ENCODE measurements at regions not wholly inside any gene's neighbourhood (a gene's known extent, or its start where the extent isn't known, plus 50 kb on each side); places are given as distances from the start of the nearest gene placed in this dataset.

DNA sequence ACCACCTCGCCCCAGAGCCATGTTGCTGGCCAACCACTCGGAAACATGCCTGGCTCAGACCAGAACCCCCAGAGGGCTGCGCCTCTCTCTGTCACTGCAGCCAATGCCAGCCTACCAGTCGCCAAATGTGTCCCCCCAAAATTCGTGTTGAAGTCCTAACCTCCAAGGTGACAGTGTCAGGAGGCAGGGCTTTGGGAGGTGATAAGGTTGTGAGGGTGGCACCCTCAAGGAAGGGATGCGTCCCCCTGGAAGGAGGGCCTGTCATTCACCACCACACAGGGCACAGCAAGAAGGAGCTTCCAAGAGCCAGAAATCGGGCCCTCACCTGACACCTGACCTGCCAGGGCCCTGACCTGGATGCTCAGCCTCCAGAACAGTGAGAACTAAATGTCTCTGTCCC lies 291.9 kb upstream of the SALL3 start:
- no peaks in the 10 kb centered on the region for H3K27me3 ChIP-seq (ENCODE audit: control insufficient read depth, low read length)

DNA sequence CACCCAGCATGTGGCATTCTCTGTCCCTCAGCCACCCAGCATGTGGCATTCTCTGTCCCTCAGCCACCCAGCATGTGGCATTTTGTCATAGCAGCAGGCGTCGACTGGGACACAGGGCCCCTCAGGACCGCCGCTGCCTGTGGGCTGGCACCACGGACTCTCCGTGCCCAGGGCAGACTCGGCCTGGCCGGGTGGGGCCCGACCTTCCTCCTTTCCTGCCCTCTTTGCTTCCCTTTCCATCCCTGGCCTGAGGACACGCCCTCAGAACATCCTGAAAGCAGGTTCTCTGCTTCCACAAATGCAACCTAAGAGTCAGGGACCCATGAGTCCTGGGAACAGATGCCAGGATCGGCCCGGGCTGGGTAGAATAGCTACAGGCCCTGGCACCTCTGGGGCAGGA lies 291.4 kb upstream of the SALL3 start:
- Histone ChIP-seq H3K9me2 (replicated peaks; ENCODE audit: control insufficient read depth, low read length) (no peaks in the 10 kb centered on the region), H3K27ac (ENCODE audit: low read depth, low read length) (no peak overlapping the region), H4K20me1 (ENCODE audit: control insufficient read depth, insufficient read depth, low read depth, low read length) (no peaks in the 10 kb centered on the region), H3K4me1 (ENCODE audit: control insufficient read depth, low read length) (no peaks in the 10 kb centered on the region), H3K4me2 (ENCODE audit: low read length) (no peak overlapping the region), H3K36me3 (ENCODE audit: control insufficient read depth, low read length) (no peaks in the 10 kb centered on the region), H3F3A (ENCODE audit: control insufficient read depth, insufficient read depth) (no peaks in the 10 kb centered on the region), H3K79me2 (ENCODE audit: control insufficient read depth, low read length) (no peaks in the 10 kb centered on the region), H3K27me3 (ENCODE audit: control insufficient read depth, low read length) (no peaks in the 10 kb centered on the region), H3K4me3 (ENCODE audit: low read length) (no peak overlapping the region), H3K9me3 (ENCODE audit: control insufficient read depth, insufficient read depth, low read length) (no peaks in the 10 kb centered on the region)
- no peak for TF ChIP-seq CTCF (IDR thresholded peaks at IDR 0.05; ENCODE audit: low read depth, low read length, poor library complexity, severe bottlenecking)
- no peak for TF ChIP-seq EZH2phosphoT487 (IDR thresholded peaks at IDR 0.05; ENCODE audit: borderline replicate concordance, low read length)

More for the DNA sequence above, 291.9 kb upstream of the SALL3 start:
- Histone ChIP-seq H3K79me2 (ENCODE audit: control insufficient read depth, low read length) (no peaks in the 10 kb centered on the region), H3K9me3 (ENCODE audit: control insufficient read depth, insufficient read depth, low read length) (no peaks in the 10 kb centered on the region), H3K27ac (ENCODE audit: low read depth, low read length) (no peak overlapping the region), H4K20me1 (ENCODE audit: control insufficient read depth, insufficient read depth, low read depth, low read length) (no peaks in the 10 kb centered on the region), H3K4me2 (ENCODE audit: low read length) (no peak overlapping the region), H3K9me2 (replicated peaks; ENCODE audit: control insufficient read depth, low read length) (no peaks in the 10 kb centered on the region), H3F3A (ENCODE audit: control insufficient read depth, insufficient read depth) (no peaks in the 10 kb centered on the region), H3K4me1 (ENCODE audit: control insufficient read depth, low read length) (no peaks in the 10 kb centered on the region), H3K36me3 (ENCODE audit: control insufficient read depth, low read length) (no peaks in the 10 kb centered on the region), H3K4me3 (ENCODE audit: low read length) (no peak overlapping the region)
- TF ChIP-seq EZH2phosphoT487 (IDR thresholded peaks at IDR 0.05; ENCODE audit: borderline replicate concordance, low read length): no peak
- TF ChIP-seq CTCF (IDR thresholded peaks at IDR 0.05; ENCODE audit: low read depth, low read length, poor library complexity, severe bottlenecking): no peak

DNA sequence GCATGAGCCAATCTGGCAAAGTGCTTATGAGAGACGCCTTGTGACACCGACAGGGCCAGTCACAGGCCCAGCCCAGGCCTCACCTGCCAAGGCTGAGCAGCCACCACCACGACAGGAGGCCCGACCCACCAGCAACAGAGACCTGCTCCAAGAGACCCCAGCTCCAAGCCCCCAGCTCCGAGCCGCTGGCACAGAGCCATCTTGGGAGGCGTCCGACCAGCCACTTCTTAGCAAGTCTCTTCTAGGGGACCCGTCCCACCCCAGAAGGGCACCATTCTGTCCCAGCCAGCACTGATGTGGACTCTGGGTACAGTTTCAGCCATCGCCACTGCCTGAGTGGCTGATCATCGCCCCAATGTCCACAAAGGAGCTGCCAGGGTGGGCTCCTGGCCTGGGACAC lies 290.7 kb upstream of the SALL3 start:
- Histone ChIP-seq H3K4me1 (ENCODE audit: control insufficient read depth, low read length) (no peaks in the 10 kb centered on the region), H3F3A (ENCODE audit: control insufficient read depth, insufficient read depth) (no peaks in the 10 kb centered on the region), H3K27me3 (ENCODE audit: control insufficient read depth, low read length) (no peaks in the 10 kb centered on the region), H4K20me1 (ENCODE audit: control insufficient read depth, insufficient read depth, low read depth, low read length) (no peaks in the 10 kb centered on the region), H3K9me2 (replicated peaks; ENCODE audit: control insufficient read depth, low read length) (no peaks in the 10 kb centered on the region), H3K4me3 (ENCODE audit: low read length) (no peak overlapping the region), H3K36me3 (ENCODE audit: control insufficient read depth, low read length) (no peaks in the 10 kb centered on the region), H3K4me2 (ENCODE audit: low read length) (no peak overlapping the region), H3K79me2 (ENCODE audit: control insufficient read depth, low read length) (no peaks in the 10 kb centered on the region), H3K9me3 (ENCODE audit: control insufficient read depth, insufficient read depth, low read length) (no peaks in the 10 kb centered on the region), H3K27ac (ENCODE audit: low read depth, low read length) (no peak overlapping the region)
- TF ChIP-seq EZH2phosphoT487 (IDR thresholded peaks at IDR 0.05; ENCODE audit: borderline replicate concordance, low read length) (no peak), CTCF (IDR thresholded peaks at IDR 0.05; ENCODE audit: low read depth, low read length, poor library complexity, severe bottlenecking) (no peak)

GRCh38 chr18:78689606-78690005 lies 290.0 kb upstream of the SALL3 start:
- Histone ChIP-seq H3K9me2 (replicated peaks; ENCODE audit: control insufficient read depth, low read length) (no peaks in the 10 kb centered on the region), H3K27me3 (ENCODE audit: control insufficient read depth, low read length) (no peaks in the 10 kb centered on the region), H3F3A (ENCODE audit: control insufficient read depth, insufficient read depth) (no peaks in the 10 kb centered on the region), H3K4me2 (ENCODE audit: low read length) (no peak overlapping the region), H3K79me2 (ENCODE audit: control insufficient read depth, low read length) (no peaks in the 10 kb centered on the region), H3K27ac (ENCODE audit: low read depth, low read length) (no peak overlapping the region), H3K9me3 (ENCODE audit: control insufficient read depth, insufficient read depth, low read length) (no peaks in the 10 kb centered on the region), H3K36me3 (ENCODE audit: control insufficient read depth, low read length) (no peaks in the 10 kb centered on the region), H4K20me1 (ENCODE audit: control insufficient read depth, insufficient read depth, low read depth, low read length) (no peaks in the 10 kb centered on the region), H3K4me1 (ENCODE audit: control insufficient read depth, low read length) (no peaks in the 10 kb centered on the region), H3K4me3 (ENCODE audit: low read length) (no peak overlapping the region)
- TF ChIP-seq CTCF (IDR thresholded peaks at IDR 0.05; ENCODE audit: low read depth, low read length, poor library complexity, severe bottlenecking) (no peak), EZH2phosphoT487 (IDR thresholded peaks at IDR 0.05; ENCODE audit: borderline replicate concordance, low read length) (no peak)
